D341Med (cell line): ENCODE measurements at regions not wholly inside any gene's neighbourhood (a gene's known extent, or its start where the extent isn't known, plus 50 kb on each side); places are given as distances from the start of the nearest gene placed in this dataset.

Source experiments
- DNase-seq: peaks from one replicate; pipeline ENCODE4 v3.0.0; 2012; ENCODE audit warnings: low spot score

DNA sequence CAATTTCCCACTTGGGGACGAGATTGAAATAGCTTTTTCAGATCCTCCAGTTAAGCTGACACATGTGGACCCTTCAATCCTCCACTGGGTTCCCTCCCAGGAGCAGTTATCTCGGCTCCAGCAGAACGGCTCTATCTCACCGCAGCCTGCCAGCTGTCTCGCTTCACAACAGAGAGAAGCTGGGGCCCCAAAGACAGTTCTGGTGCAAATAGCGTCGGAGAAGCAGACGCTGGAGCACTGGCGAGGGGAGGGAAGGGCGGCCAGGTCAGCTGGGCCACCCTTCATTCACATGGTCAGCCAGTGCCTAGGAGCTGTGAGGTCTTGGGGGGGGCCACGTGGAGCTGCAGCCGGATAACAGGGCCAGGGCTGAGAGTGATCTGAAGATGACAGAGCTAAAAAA is 141.3 kb upstream of the SDK2 start:
- DNase-seq, result no peak

DNA sequence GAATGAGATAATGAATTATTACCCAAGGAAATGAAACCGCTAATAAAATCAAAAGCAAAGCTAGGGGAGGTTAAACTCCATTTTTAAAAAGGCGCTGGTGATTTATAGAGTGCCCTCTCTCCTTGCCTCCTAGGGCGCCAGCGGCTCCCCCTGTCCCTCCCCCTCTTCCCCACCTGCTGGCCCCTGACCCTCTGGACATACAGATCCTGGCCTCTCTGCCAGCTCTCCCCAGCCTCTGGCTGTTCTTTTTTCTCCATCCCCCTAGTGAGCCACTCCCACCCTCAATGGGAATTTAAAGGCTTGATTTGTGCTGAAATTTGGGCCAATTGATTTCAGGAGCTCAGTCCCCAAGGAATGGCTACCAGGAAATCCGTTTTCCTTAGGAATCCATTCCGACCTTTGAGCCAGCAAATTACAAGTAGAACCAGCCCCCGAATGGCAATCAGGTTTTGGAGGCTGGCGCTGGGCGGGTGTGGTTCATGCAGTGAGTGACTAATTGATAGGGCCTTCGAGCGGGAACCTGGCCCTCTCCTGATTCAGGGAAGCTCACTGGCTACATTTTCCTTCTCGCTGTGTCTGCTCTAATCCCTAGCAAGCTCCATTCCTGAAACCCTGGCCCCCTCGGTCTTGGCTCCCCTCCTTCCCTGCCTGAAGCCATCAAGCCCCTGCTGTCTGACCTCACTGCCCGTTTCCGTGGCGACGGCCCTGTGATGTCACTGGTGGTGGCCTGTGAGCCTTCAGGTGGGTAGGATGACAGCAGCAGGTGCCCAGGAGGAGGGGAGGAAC is 141.9 kb upstream of the SDK2 start:
- DNase-seq, result no peak

DNA sequence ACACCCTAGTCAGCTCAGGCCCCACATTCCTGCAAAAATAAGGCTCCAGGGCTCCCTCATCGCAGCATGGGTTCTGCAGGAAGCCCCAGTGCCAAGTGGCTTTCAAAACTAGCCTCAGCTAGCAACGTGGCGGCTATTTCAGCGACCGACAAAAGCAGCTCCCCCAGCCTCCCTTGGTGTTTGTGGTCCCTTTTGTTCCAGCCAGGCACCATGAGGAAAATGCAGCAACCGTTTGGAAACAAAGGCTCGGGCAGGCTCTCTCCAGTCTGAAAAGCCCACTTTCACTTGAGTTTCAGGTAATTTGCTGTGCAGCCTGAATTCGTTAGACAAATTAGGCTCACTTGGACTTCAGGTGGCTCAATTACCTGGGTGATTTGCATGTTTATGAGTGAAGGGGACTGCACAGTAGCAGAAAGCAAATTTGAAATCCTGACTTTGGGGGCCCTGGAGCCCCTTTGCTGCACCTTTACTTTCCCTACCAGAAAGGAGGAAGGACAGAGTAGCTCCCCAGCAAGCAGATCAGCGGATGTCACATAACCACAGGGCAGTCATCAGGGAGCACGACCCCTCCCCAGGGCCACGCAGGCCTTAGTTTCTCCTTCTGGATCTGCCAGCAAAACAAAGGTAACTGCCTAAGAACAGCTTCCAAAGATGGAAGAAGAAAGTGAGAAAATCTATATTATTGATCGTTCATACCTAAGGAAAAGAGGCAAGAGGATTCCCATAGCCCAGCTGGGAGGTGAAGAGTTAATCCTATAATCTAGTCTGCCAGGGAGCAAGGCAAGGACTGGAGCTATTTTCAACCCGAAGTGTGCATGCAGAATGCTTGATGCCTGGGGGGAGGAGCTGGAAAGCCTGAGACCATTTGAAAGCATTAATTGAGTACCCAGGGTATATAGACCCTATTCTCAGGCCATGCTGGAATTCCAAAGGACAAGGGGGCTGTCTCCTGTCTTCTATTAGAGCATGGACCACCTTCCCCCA is 143.1 kb upstream of the SDK2 start:
- peak; percentile 66 for DNase-seq

DNA sequence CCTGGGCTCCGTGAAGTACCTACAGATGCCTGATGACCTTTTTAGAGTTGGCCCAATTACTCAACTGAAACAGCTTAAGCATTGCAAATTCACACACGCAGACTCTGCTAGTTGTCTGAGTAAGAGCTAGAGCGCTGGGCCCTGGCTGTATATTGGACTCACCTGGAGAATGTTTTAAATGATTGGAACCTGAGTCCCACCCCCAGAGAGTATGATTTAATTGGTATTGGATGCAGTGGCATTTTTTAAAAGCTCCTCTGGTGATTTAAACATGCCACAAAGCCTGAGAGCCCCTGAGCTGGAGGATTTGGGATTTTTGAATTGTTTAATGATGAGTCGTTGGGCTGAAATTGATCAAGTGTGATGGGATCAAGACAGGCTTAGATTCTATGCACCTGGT is 143.9 kb upstream of the SDK2 start:
- no peak for DNase-seq

DNA sequence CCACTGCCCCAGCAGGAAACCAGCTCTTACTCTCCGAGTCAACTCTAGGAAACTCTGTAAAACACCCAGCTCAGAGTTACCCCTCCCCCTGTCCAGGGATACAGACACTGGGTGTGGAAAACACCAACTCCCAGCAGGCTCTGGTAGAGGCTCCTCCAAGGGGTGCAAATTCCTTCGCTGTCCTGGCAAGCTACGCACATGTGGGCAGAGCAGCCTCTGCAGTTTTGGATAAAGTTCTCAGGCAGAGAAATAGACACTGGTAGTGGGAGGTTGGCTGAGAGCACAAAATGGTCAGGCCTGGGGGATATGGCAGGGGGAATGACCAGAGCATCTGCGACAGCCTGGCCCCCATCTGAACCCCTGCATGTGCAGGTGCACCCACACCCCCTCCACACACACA is 146.9 kb upstream of the SDK2 start:
- no peak for DNase-seq

DNA sequence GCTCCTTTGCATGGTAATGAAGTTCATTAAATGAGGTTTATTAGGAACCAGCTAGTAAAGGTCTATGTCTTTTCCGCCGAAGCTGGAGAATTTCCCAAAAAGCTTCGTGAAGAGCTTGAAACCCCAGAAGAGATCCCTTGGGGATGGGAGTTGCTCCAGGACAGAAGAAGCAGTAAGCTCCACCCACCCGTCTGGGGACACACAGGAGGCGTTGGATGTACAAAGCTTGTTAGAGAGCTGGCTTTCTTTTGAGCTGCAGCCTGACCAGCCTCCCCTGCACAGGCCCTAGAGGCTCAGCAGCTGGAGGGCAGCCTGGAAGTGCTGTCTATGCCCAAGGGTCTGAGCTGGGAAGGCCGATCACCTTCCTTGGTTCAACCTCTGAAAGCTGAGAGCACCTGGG is 147.4 kb upstream of the SDK2 start:
- no peak for DNase-seq

DNA sequence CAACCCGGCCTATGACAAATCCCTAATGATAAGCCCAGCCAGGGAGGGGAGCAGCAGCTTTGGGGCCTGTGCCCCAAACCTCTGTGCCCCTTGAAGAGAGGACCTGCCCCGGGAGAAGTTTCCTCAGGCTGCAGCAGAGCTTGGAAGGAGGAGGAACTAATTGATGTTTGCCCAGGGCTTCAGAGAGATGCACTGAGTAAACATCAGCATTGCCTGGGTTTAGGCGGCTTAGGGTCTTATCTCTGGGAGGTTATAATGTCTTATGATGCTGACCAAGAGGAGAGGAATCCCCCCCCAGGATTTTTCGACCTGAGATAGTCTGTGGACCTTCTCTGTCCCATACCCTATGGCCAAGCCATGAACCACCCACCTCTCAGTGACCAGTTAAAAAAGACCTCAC is 148.7 kb upstream of the SDK2 start:
- DNase-seq, result no peak

DNA sequence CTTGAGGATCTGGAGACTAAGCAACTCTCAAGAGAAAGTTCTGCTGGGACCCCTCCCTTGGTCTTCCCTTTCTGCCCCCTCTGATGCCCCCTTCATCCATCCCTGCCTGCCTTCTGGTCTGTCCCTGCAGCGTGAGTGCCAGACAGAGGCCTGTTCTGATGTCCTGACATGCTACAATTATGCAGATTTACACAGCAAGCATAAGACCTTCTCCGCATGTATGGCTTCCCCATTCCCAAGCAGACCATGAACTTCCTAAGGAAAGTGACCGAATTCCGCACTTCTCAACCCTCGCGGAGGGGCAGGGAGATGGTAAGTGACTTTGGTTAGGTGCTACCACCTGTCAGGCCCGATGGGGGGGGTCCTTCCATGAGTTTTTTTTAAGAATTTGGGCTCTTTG is 150.1 kb upstream of the SDK2 start:
- no peak for DNase-seq

DNA sequence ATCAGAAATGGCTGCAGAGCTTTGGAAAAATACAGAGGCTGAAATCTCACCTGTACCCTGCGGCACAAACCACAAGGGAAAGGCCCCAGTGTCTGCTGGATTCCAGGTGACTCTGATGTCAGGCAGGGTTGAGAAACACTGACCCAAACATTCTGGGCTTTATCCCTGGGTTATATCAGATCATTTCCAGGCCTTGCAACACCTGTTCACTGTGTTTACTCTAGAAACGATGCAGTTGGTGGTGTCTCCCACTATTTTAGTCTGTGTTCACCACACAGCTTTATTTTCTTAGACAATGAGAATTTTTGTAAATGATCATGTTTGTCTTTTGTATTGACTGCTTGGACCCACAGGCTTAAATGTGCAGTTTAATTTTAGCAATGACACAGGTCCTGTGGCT is 151.5 kb upstream of the SDK2 start:
- no peak for DNase-seq

DNA sequence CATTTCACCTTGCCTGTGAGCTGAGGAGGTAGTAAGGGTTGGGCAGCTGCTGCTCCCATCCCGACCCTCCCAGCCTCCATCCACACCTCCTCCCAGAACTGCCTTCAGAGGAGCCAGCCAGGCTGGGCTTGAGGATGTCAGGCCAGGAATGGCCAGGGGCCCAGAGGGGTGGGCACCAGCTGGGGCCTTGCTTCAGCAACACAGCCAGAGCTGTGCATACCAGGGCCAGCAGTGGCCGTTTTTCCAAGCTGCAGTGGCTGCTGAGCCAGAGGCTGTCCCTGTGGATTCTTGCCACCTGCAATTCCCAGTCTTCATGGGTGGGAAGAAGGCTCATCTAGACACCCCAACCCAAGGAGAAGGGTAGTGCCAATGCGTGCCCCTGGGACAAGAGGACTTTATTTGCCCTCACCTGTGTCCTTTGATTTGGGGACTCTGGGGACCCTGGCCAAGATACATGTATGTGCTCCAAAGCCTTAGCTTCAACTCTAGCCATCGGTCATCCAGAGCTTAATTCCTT is 153.4 kb upstream of the SDK2 start:
- no peak for DNase-seq

DNA sequence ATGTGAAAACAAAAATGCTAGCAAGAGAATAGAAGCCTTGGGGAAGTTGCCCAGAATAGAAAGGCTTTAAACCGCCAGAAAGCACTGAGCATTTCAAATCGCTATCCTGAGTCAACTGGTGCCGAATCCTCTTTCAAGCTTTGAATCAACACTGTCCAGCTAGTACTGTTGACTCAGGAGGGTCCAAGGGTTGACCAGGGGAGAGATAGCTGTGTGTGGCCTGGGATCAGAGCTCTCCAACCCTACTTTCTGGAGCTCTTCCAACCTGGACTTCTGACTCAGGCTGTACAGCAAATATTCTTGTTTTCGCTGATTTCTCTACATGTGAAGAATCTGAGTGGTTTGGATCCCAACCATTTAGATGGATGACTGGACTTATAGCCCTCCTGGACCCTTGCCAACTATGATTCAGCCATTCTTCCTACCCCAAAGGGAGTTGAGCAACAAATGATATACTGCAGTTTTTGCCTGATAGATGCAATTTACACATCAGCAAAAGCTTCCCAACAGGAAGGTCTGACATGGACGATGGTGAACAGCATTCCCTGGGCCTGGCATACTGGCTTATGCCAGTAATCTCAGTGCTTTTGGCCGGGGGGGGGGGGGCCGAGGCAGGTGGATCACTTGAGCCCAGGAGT is 154.0 kb upstream of the SDK2 start:
- DNase-seq, result no peak

DNA sequence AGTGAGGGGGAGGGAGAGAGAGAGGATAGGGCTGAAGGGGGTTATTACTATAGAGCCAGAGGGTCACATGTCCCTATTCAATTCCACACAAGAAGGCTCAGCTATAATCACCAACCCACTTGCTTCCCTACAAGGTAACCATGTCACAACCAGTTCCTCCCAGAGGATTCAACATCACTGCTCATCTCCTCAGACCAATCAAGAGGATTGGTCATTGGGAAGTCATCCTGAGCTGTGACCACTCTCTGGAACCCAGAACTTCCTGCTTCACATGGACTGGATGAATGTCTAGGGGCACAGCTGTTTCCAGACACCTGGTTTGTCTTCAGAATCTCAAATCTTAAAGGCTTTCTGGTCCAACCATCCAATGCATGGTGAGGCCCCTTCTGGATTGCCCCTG is 154.9 kb upstream of the SDK2 start:
- no peak for DNase-seq

DNA sequence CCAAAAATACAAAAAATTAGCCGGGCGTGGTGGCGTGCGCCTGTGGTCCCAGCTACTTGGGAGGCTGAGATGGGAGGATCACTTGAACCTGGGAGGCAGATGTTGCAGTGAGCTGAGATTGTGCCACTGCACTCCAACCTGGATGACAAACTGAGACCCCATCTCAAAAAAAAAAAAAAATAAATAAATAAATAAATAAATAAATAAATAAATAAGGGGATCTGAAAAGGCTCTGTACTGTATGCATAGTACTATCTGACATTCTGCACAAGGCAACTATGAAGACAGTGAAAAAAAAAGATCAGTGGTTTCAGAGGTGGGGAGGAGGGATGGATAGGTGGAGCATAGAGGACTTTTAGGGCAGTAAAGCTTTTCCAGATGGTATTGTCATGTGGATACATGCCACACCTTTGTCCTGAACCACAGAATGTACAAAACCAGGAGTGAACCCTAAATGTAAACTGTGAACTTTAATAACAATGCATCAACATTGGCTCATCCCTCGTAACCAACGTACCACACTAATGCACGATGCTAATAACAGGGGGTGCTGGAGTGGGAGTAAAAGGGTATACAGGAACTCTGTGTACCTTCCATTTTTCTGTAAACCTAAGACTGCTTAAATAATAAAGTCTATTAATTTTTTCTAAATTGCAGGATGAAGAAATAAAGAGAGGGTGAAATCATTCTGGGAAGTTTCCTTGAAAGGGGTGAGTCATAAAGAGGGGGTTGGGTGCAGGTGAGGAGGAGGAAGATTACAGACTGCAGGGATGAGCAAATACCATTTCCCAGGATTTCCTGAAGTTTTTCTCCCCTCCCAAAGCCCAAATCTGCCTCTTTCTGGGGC is 155.8 kb upstream of the SDK2 start:
- DNase-seq, result no peak

DNA sequence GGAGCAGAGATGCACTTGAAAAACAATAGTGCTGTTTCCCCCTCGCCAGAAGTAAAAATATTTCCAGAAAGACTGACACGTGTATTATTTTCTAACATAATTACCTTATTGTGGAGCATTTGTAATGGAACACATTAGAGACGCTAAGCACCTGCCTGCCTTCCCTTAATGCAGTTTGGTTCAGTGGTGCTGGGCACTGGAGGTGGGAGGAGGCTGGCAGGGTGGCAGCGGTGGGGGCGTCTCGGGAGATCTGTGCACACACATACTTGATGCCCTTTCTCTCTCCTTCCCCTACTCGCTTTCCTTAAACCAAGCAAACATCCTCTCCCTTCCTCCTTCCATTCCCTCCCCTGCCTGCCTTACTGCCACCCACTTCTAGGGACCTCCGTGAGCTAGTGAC is 156.6 kb upstream of the SDK2 start:
- DNase-seq, result no peak

DNA sequence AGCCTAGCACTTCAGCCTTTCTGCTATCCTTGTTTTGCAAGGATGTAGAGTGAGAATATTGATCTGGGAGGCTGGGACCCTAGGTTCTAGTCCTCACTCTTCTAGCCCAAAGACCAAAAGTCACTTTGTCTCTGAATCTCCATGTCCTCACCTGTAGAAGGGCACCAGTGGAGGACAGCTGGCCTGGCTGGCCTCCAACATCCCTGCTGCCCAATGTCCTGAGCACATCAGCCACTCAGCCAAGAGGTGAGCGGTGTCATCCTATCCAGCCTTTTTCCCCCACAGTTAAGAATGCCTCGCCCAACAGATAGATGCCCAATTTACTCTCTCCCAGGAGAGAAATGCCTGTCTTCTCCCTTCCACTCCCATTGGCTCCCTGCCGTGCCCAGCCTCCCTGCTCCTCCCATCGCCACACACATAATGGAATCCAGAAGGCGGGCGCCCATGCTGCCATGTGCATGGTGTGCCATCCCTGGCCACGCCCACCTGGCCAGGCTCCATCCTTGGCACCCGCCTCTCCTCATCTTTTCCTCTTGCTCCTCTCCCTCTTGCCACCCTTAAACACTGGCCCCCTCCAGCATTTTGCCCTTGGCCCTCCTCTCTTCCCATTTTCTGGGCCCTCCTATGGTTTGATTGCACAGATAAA is 157.3 kb upstream of the SDK2 start:
- no peak for DNase-seq

DNA sequence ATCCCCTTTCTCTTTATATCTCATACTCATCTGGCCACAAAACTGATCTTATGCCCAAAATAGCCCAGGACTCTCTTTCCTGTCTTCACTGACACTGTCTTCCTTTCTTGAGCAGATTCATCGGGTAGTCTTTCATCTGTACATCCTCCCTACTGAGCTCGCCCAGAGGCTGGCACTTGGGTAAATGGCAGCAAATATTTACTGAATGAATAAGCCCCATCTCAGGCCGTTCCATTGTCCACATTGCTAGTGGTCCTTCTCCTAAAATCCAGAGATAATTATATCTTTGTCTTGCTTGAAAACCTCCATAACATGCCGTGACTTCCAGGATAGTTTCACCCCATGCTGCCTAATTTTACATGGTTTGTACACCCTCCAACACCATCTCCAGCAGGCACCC is 158.1 kb upstream of the SDK2 start:
- DNase-seq, result no peak

DNA sequence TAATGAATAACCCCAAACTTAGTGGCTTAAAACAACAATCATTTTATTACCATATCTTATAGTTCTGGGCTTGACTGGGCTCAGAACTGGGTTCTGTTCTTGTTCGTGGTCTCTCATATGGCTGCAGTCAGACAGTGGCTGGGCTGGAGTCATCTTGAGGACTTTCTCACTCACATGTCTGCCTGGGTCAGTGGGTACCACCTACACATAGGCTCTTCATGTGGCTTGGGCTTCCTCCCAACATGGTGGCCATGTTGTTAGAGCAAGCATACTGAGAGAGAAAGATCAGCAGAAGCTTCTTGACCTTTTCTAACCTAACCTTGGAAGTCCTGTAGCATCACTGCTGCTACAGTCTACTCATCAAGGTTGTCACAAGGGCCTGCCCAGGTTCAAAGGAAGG is 158.6 kb upstream of the SDK2 start:
- DNase-seq, result no peak

DNA sequence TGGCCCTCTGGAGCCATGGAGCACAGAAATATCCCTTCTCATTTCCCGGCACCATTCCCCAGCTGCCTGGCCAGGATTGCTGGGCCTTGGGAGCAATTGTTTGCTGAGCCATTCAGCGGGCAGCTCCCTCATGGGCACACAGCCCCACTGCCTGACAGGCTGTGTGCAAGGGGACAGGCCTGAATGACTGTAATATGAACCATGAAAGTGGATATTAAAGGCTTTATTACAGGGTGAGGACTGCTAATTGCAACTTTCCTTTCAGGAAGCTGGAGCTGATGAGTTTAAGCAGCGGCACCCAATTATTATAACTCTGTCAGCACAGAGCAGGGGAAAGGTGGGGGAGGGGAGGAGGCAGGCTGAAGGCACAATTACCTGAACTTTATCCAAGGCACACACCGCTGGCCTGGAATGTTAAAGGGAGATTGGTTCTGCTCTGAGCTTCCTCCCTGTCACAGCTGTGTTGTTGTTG is 159.8 kb upstream of the SDK2 start:
- DNase-seq, result no peak

DNA sequence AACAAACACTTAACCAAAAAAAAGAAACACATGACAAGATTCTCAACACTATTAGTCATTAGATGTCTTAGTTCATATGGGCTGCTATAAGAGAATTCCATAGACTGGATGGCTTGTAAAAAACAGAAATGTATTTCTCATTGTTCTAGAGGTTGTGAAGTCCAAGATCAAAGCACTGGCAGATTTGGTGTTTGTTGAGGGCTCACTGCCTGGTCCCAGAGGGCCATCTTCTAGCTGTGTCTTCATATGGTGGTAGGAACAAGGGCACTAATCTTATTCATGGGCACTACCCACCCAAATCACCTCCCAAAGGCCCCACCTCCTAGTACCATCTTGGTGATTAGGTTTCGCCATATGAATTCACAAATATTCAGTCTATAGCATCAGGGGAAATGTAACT is 162.5 kb upstream of the SDK2 start:
- DNase-seq, result no peak

DNA sequence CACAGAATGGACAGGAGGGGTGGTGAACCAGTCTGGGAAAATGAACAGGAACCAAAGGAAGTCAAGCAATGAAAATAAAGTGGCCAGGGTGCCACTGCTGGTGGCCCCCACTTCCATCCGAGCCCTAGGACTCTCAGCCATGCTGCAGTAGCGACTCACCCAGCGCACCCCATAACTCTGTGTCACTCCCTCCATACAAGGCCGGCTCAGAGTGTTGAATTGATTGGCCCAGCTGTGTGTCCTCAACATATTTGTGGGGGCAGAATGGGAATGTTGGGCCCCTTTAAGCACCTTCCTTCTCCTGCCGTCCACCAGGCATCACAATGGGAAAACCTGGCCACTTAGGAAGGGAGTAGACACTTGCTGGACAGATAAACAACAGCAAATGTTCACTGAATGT is 169.0 kb upstream of the SDK2 start:
- DNase-seq, result no peak

DNA sequence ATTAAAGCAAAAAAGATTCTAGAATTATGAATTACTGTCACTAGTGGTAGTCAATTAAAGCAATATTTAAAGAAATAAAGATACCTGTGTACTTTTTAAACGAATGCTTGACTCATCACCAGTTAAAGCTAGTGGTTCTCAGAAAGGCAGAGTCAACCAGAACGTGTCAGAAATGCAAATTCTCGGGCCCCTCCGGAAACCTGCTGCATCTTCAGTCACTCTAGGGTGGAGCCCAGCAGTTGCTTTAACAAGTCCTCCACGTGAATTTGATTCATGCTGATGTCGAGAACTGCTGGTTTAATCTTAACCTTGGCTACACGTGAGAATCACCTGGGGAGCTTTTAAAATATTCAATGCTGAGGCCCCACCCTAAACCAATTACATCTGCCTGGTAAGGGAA is 169.8 kb upstream of the SDK2 start:
- no peak for DNase-seq
